Uterus (tissue), 2 donors: ENCODE measurements at regions not wholly inside any gene's neighbourhood (a gene's known extent, or its start where the extent isn't known, plus 50 kb on each side); places are given as distances from the start of the nearest gene placed in this dataset.

Experiments used
- CTCF ChIP-seq, 4 experiments: fragments of 200-600 bp in 2 of 4; fragments of 450-650 bp in 2 of 4; sonication (generic) in 2 of 4; IDR thresholded peaks; one replicate each; pipeline ENCODE4 v1.5.1; 2016 to 2019; ENCODE audit warnings: antibody characterized with exemption in 4 of 4, mild to moderate bottlenecking in 2 of 4, moderate library complexity in 1 of 4
- POLR2A ChIP-seq, 2 donors: fragments of 450-650 bp; IDR thresholded peaks; one replicate each; pipeline ENCODE4 v1.6.1; 2016; ENCODE audit warnings: antibody characterized with exemption in 2 of 2, mild to moderate bottlenecking in 1 of 2, moderate library complexity in 1 of 2

- TF ChIP-seq CTCF (IDR thresholded peaks at IDR 0.05) (no peak), POLR2A (IDR thresholded peaks at IDR 0.05) (no peak)
These were observed 502.2 kb downstream of the ARL4A start for GRCh38 chr7:13189668-13190067.
